ENCODE measurements at regions not wholly inside any gene's neighbourhood (a gene's known extent, or its start where the extent isn't known, plus 50 kb on each side); places are given as distances from the start of the nearest gene placed in this dataset.
"Not testable (repeated sequence)": the region's sequence is repeated elsewhere in the genome, so short reads cannot be mapped to it uniquely, and the experiment has no call there.

GRCh38 chr5:17103461-17103860 is 114.0 kb upstream of the BASP1 start:
- DNase-seq (ENCODE audit: low spot score): no peak
- TF ChIP-seq, protein P1, sequence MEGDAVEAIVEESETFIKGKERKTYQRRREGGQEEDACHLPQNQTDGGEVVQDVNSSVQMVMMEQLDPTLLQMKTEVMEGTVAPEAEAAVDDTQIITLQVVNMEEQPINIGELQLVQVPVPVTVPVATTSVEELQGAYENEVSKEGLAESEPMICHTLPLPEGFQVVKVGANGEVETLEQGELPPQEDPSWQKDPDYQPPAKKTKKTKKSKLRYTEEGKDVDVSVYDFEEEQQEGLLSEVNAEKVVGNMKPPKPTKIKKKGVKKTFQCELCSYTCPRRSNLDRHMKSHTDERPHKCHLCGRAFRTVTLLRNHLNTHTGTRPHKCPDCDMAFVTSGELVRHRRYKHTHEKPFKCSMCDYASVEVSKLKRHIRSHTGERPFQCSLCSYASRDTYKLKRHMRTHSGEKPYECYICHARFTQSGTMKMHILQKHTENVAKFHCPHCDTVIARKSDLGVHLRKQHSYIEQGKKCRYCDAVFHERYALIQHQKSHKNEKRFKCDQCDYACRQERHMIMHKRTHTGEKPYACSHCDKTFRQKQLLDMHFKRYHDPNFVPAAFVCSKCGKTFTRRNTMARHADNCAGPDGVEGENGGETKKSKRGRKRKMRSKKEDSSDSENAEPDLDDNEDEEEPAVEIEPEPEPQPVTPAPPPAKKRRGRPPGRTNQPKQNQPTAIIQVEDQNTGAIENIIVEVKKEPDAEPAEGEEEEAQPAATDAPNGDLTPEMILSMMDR (IDR thresholded peaks at IDR 0.05; ENCODE audit: extremely low read depth, missing control alignments): no peak

DNA sequence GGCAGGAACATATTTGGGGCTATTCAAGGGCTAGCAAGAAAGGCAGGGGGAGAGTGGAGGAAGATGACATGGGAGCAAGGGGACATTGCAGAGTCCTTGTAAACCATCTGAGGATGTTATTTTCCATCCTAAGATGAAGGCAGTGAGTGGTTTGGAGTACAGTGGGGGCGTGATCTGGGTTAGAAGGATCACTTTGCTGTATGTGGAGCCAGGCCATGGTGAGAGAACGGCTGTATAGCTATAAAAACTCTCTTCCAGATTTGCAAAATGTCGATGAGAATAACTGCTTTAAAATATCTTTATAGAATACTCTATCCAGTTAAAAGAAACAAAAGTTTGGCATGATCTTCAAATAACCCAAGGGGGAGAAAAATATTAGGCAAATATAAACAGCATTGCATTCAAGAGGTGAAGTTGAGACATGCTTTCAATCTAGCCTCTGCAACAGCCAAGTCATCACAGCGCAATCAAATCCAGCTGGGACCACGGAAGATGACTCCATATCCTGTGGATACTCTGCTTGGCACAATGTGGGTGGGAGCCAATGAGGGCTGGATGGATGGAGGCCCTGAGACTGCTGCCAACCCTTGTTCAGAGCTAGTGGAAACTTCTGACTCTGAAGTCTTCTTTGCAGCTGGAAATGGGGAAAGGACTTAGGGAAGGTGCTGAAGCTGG is 111.5 kb upstream of the BASP1 start:
- TF ChIP-seq, protein P1 (IDR thresholded peaks at IDR 0.05; ENCODE audit: extremely low read depth, missing control alignments): no peak
- no peak for DNase-seq (ENCODE audit: low spot score)

DNA sequence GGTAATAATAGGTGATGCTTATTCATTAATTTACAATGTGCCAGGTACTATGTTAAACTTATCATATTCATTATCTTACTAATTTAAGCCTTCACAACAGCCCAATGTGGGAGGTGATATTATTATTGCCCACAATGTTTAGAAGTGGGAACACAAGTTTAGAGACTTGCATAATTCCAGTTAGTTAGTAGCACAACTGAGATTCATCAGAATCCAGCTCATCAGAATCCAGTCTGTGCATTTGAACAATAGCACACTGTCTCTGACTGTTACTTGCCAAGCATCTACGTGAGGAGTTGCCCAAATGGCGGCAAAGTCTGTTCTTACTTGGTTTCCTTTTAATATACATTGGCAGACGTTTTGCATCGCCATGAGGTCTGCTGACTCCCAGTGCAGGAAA is 110.9 kb upstream of the BASP1 start:
- TF ChIP-seq, protein P1 (IDR thresholded peaks at IDR 0.05; ENCODE audit: extremely low read depth, missing control alignments): no peak
- no peak for DNase-seq (ENCODE audit: low spot score)

GRCh38 chr5:17112091-17112716 is 105.2 kb upstream of the BASP1 start:
- DNase-seq (ENCODE audit: low spot score): not testable (repeated sequence)

DNA sequence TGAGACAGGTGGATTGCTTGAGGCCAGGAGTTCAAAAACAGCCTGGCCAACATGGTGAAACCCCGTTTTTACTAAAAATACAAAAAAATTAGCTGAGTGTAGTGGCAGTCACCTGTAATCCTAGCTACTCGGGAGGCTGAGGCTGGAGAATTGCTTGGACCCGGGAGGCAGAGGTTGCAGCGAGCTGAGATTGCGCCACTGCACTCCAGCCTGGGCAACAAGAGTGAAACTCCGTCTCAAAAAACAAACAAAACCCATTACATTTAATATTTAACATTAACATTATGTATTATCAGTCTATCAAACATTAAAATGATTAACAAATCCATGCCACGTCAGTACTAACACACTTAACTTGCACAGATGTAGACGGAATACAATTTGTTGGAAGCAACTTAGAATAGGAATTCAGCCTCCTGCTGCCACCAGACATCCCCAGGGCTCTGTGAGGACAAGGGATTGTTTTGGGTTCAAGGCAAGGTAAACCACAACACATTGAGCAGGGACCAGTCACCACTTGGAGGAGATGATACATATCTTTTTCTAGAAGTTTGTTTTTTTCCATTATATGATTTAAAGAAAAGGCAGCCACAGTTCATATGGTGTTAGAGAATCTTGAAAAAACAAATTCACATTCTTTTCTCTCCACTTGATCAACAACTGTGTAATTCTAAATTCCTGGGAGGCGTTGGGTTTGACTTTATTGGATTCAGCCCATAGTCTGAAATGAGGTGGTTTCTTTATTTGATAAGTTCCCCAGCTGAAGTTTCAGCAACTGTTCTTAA is 104.1 kb upstream of the BASP1 start:
- TF ChIP-seq, protein P1 (IDR thresholded peaks at IDR 0.05; ENCODE audit: extremely low read depth, missing control alignments): no peak

DNA sequence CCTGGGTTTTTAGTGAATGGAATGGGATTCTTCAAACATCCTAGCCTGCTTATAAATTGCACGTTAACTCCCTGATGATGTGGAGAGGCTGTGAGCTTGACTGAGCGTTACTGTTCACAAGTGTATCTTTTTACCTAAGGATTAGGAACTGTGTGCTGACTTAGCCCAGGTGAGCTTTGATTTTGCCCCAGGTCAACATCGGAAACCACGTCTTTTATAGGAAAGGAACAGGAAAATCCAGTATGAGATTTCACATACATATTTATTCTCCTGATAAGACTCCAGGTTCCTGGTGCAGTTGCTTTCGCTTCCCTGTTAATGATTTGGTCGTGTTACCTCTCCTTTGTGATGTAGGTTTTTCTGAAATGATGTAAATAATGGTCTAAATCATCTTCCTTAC is 103.2 kb upstream of the BASP1 start:
- no peak for DNase-seq (ENCODE audit: low spot score)
- TF ChIP-seq, protein P1 (IDR thresholded peaks at IDR 0.05; ENCODE audit: extremely low read depth, missing control alignments): no peak

More for the DNA sequence above, 104.1 kb upstream of the BASP1 start:
- no peak for DNase-seq (ENCODE audit: low spot score)

DNA sequence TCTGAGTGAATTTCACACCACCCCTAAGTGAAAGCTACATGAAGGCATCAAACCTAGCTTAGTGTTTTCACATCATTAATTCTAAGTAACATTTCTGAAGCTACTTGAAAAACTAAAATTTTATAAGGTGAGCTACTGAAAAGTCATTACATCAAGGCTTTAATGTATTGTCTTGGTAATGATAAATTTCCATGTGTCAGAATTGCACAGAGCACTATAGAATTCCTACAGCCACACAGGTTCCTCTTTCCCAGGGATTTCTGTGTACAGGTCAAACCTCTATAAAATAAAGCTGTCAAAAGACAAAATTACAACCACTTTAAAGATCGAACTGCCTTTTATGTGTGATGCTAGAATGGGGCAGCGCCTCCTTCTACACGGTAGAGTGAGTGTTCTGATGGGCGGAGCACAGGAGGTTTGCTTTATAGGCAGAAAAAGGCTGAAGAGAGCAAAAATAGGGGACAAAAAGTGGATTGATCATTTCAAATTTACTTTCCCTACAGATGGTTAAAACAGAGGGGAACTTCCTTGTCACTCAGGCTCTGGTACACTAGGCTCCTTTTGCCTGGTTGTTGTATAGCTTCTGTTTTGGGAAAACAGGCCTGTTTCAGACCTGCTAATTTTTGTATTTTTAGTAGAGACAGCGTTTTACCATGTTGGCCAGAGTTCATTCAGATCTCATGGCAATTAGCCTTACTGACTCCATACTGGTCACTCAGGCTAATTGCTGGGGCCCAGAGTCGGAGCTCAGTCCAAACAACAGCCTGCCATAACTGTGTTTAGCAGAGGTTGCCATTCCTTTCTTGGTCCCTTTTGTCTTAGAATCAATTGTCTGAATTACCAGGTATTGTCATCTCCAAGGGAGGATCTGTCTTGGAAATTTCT is 102.5 kb upstream of the BASP1 start:
- DNase-seq (ENCODE audit: low spot score): no peak
- TF ChIP-seq, protein P1 (IDR thresholded peaks at IDR 0.05; ENCODE audit: extremely low read depth, missing control alignments): no peak
